GM19351 (cell line): ENCODE measurements at regions not wholly inside any gene's neighbourhood (a gene's known extent, or its start where the extent isn't known, plus 50 kb on each side); places are given as distances from the start of the nearest gene placed in this dataset.
A peak's percentile ranks its signal among the peaks of the same experiment; 100 is the strongest.
"Not testable (repeated sequence)": the region's sequence is repeated elsewhere in the genome, so short reads cannot be mapped to it uniquely, and the experiment has no call there.

Source experiments
- ATAC-seq: cut with Tn5 transposase; IDR thresholded peaks from one replicate; pipeline ENCODE4 v1.9.1; 2021; ENCODE audit warnings: mild to moderate bottlenecking, moderate library complexity; ENCODE audit not compliant: unreplicated experiment

GRCh38 chr5:92946546-92946945 is 634.5 kb downstream of the NR2F1-AS1 start:
- no peak for ATAC-seq

- ATAC-seq = no peak
Measured at GRCh38 chr5:92945605-92946097, 635.4 kb downstream of the NR2F1-AS1 start.

GRCh38 chr5:92944903-92945604 is 636.0 kb downstream of the NR2F1-AS1 start:
- no peak for ATAC-seq

GRCh38 chr5:92944337-92944736 is 636.7 kb downstream of the NR2F1-AS1 start:
- ATAC-seq = no peak

- no peak for ATAC-seq
Measured at GRCh38 chr5:92942762-92943161, 638.3 kb downstream of the NR2F1-AS1 start.

GRCh38 chr5:92941806-92942205 is 639.2 kb downstream of the NR2F1-AS1 start:
- ATAC-seq = no peak

GRCh38 chr5:92939428-92939827 is 641.6 kb downstream of the NR2F1-AS1 start:
- no peak for ATAC-seq

GRCh38 chr5:92937396-92937795 is 643.6 kb downstream of the NR2F1-AS1 start:
- ATAC-seq = not testable (repeated sequence)

GRCh38 chr5:92930057-92930456 is 651.0 kb downstream of the NR2F1-AS1 start:
- no peak for ATAC-seq

- no peak for ATAC-seq
Measured at GRCh38 chr5:92927291-92927778, 653.7 kb downstream of the NR2F1-AS1 start.

GRCh38 chr5:92923885-92924284 is 657.1 kb downstream of the NR2F1-AS1 start:
- ATAC-seq = no peak

GRCh38 chr5:92922231-92922967 is 658.6 kb downstream of the NR2F1-AS1 start:
- ATAC-seq = no peak

- no peak for ATAC-seq
Measured at GRCh38 chr5:92917044-92917443, 664.0 kb downstream of the NR2F1-AS1 start.

GRCh38 chr5:92916036-92916435 is 665.0 kb downstream of the NR2F1-AS1 start:
- ATAC-seq = no peak

- ATAC-seq = no peak
Measured at GRCh38 chr5:92912283-92912682, 668.7 kb downstream of the NR2F1-AS1 start.

GRCh38 chr5:92911851-92912250 is 669.2 kb downstream of the NR2F1-AS1 start:
- ATAC-seq = no peak

- no peak for ATAC-seq
Measured at GRCh38 chr5:92911293-92911692, 669.7 kb downstream of the NR2F1-AS1 start.

GRCh38 chr5:92909602-92909962 is 671.4 kb downstream of the NR2F1-AS1 start:
- ATAC-seq = peak; percentile 44

- no peak for ATAC-seq
Measured at GRCh38 chr5:92908952-92909601, 671.9 kb downstream of the NR2F1-AS1 start.

- peak; percentile 67 for ATAC-seq
Measured at GRCh38 chr5:92907938-92908606, 672.9 kb downstream of the NR2F1-AS1 start.

- ATAC-seq = no peak
Measured at GRCh38 chr5:92906798-92907376, 674.1 kb downstream of the NR2F1-AS1 start.
